ENCODE measurements at regions not wholly inside any gene's neighbourhood (a gene's known extent, or its start where the extent isn't known, plus 50 kb on each side); places are given as distances from the start of the nearest gene placed in this dataset.

- no peak overlapping the region for H2BK5ac ChIP-seq (ENCODE audit: low read depth, low read length, poor library complexity, severe bottlenecking)
- H4K91ac ChIP-seq (ENCODE audit: low read length), result no peak overlapping the region
- H3K23ac ChIP-seq (ENCODE audit: low read length in 2 of 2), result no peak overlapping the region
- no peaks in the 10 kb centered on the region for H3K4me1 ChIP-seq (ENCODE audit: control insufficient read depth, insufficient read depth, low read depth, low read length)
- H3K4me2 ChIP-seq (ENCODE audit: low read length, poor library complexity, severe bottlenecking), result no peak overlapping the region
- H2AFZ ChIP-seq (ENCODE audit: low read depth, low read length), result no peak overlapping the region
- no CpG with 5 or more reads among the region's 2 CpGs for WGBS
- H3K18ac ChIP-seq (ENCODE audit: low read depth in 1 of 2, low read length in 2 of 2), result no peak overlapping the region
- H3K36me3 ChIP-seq (ENCODE audit: control insufficient read depth in 1 of 2, insufficient read depth in 2 of 2, low read depth in 1 of 2, low read length in 2 of 2), result no peaks in the 10 kb centered on the region
- H2BK15ac ChIP-seq (ENCODE audit: low read depth, poor library complexity, severe bottlenecking), result no peak overlapping the region
- no peak overlapping the region for H3K4ac ChIP-seq (ENCODE audit: low read depth in 1 of 2, low read length in 2 of 2)
- no peak overlapping the region for H3K14ac ChIP-seq (ENCODE audit: low read length in 2 of 2)
- no peaks in the 10 kb centered on the region for H3K9me3 ChIP-seq (ENCODE audit: control insufficient read depth, low read length)
- no peak overlapping the region for H2BK12ac ChIP-seq (ENCODE audit: low read length in 2 of 2)
- no peak for DNase-seq
- H2AK5ac ChIP-seq (ENCODE audit: low read length, severe bottlenecking), result no peak overlapping the region
- no peak overlapping the region for H4K8ac ChIP-seq (ENCODE audit: low read length)
- H3K9ac ChIP-seq (ENCODE audit: low read length), result no peak overlapping the region
- no peaks in the 10 kb centered on the region for H3K79me1 ChIP-seq (replicated peaks; ENCODE audit: low read length, poor library complexity, severe bottlenecking)
- H3K4me3 ChIP-seq (ENCODE audit: insufficient read depth in 1 of 2, low read depth in 1 of 2, low read length in 2 of 2), result no peak overlapping the region
- H3K27ac ChIP-seq (ENCODE audit: low read length, poor library complexity, severe bottlenecking), result no peak overlapping the region
- no peak overlapping the region for H2BK120ac ChIP-seq (ENCODE audit: low read depth, low read length)
- H3K27me3 ChIP-seq (ENCODE audit: control insufficient read depth in 1 of 2, insufficient read depth in 1 of 2, low read length in 2 of 2), result peaks cover 47 to 84% of the 10 kb centered on the region in 2 experiments
Measured at GRCh38 chr12:109652977-109653264, 60.7 kb upstream of the FAM222A start.

DNA sequence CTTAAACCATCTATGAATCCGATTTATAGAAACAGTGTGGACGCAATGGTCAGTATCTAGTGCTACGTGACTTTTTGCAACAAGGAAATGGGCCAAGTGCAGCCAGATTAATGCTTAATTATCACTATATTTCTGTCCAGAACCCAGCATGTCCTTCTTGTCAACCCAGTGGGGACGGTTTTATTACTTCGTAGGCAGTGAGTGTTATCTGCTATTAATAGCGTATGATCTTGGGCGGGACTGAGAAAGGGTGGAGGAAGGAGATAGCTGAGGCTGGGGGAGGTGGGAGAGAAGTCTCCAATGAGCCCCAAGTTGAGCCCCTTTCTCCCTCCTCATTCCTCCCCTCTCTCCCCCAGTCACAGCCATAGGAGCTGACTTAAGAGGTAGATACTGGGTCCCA, 59.7 kb upstream of the FAM222A start:
- Histone ChIP-seq H3K79me1 (replicated peaks; ENCODE audit: low read length, poor library complexity, severe bottlenecking) (no peaks in the 10 kb centered on the region), H2BK15ac (ENCODE audit: low read depth, poor library complexity, severe bottlenecking) (no peak overlapping the region), H2AFZ (ENCODE audit: low read depth, low read length) (no peak overlapping the region), H3K9me3 (ENCODE audit: control insufficient read depth, low read length) (no peaks in the 10 kb centered on the region), H3K4ac (ENCODE audit: low read depth in 1 of 2, low read length in 2 of 2) (no peak overlapping the region), H2BK5ac (ENCODE audit: low read depth, low read length, poor library complexity, severe bottlenecking) (no peak overlapping the region), H3K4me3 (ENCODE audit: insufficient read depth in 1 of 2, low read depth in 1 of 2, low read length in 2 of 2) (no peak overlapping the region), H4K91ac (ENCODE audit: low read length) (no peak overlapping the region), H2BK120ac (ENCODE audit: low read depth, low read length) (no peak overlapping the region), H3K27me3 (ENCODE audit: control insufficient read depth in 1 of 2, insufficient read depth in 1 of 2, low read length in 2 of 2) (peaks cover 39 to 84% of the 10 kb centered on the region in 2 experiments), H3K4me2 (ENCODE audit: low read length, poor library complexity, severe bottlenecking) (no peak overlapping the region), H3K9ac (ENCODE audit: low read length) (no peak overlapping the region), H3K23ac (ENCODE audit: low read length in 2 of 2) (no peak overlapping the region), H3K18ac (ENCODE audit: low read depth in 1 of 2, low read length in 2 of 2) (no peak overlapping the region), H3K4me1 (ENCODE audit: control insufficient read depth, insufficient read depth, low read depth, low read length) (no peaks in the 10 kb centered on the region), H2AK5ac (ENCODE audit: low read length, severe bottlenecking) (no peak overlapping the region), H3K27ac (ENCODE audit: low read length, poor library complexity, severe bottlenecking) (no peak overlapping the region), H3K36me3 (ENCODE audit: control insufficient read depth in 1 of 2, insufficient read depth in 2 of 2, low read depth in 1 of 2, low read length in 2 of 2) (no peaks in the 10 kb centered on the region), H4K8ac (ENCODE audit: low read length) (no peak overlapping the region), H2BK12ac (ENCODE audit: low read length in 2 of 2) (no peak overlapping the region), H3K14ac (ENCODE audit: low read length in 2 of 2) (no peak overlapping the region)
- 94% methylated on average over 3 of the region's 7 CpGs for WGBS
- no peak for DNase-seq

DNA sequence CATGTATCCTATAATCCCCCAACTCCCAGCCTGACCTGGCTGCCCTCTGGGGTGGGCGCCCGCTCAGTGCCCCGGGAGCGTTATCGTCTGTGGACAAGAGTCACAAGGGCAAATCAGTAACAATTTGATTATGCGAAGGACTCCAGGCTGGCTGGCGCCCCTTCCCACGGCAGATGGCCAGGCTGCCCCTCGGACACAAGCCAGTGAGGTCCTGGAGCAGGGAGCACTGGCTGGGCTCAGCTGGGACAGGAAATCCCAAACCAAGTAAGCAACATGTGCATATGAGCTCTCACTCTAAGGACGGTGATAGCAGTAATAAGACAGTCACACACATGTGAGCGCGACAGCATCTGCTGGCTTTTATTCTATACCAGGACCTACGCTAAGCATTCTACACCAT, 59.3 kb upstream of the FAM222A start:
- Histone ChIP-seq H2BK120ac (ENCODE audit: low read depth, low read length) (no peak overlapping the region), H2BK12ac (ENCODE audit: low read length in 2 of 2) (no peak overlapping the region)
- 90% methylated on average over 13 of the region's 13 CpGs for WGBS

GRCh38 chr12:109655578-109655977, 58.0 kb upstream of the FAM222A start:
- no peak overlapping the region for H3K4ac ChIP-seq (ENCODE audit: low read depth in 1 of 2, low read length in 2 of 2)
- peaks cover 39 to 77% of the 10 kb centered on the region in 2 experiments for H3K27me3 ChIP-seq (ENCODE audit: control insufficient read depth in 1 of 2, insufficient read depth in 1 of 2, low read length in 2 of 2)
- no peak overlapping the region for H2BK5ac ChIP-seq (ENCODE audit: low read depth, low read length, poor library complexity, severe bottlenecking)
- no peak overlapping the region for H2BK12ac ChIP-seq (ENCODE audit: low read length in 2 of 2)
- H3K4me1 ChIP-seq (ENCODE audit: control insufficient read depth, insufficient read depth, low read depth, low read length), result no peaks in the 10 kb centered on the region
- H4K91ac ChIP-seq (ENCODE audit: low read length), result no peak overlapping the region
- H3K9ac ChIP-seq (ENCODE audit: low read length), result no peak overlapping the region
- H3K4me3 ChIP-seq (ENCODE audit: insufficient read depth in 1 of 2, low read depth in 1 of 2, low read length in 2 of 2), result no peak overlapping the region
- no peak overlapping the region for H2AK5ac ChIP-seq (ENCODE audit: low read length, severe bottlenecking)
- H2BK15ac ChIP-seq (ENCODE audit: low read depth, poor library complexity, severe bottlenecking), result no peak overlapping the region
- H2BK120ac ChIP-seq (ENCODE audit: low read depth, low read length), result no peak overlapping the region
- H4K8ac ChIP-seq (ENCODE audit: low read length), result no peak overlapping the region
- no peak overlapping the region for H3K27ac ChIP-seq (ENCODE audit: low read length, poor library complexity, severe bottlenecking)
- H3K4me2 ChIP-seq (ENCODE audit: low read length, poor library complexity, severe bottlenecking), result no peak overlapping the region
- no peaks in the 10 kb centered on the region for H3K79me1 ChIP-seq (replicated peaks; ENCODE audit: low read length, poor library complexity, severe bottlenecking)
- no peak overlapping the region for H3K18ac ChIP-seq (ENCODE audit: low read depth in 1 of 2, low read length in 2 of 2)
- H3K14ac ChIP-seq (ENCODE audit: low read length in 2 of 2), result no peak overlapping the region
- H3K23ac ChIP-seq (ENCODE audit: low read length in 2 of 2), result peak overlapping the region in 1 of 2 experiments; percentile 9
- H3K9me3 ChIP-seq (ENCODE audit: control insufficient read depth, low read length), result peaks cover 3% of the 10 kb centered on the region
- 88% methylated on average over 2 of the region's 2 CpGs for WGBS
- no peak for DNase-seq
- H2AFZ ChIP-seq (ENCODE audit: low read depth, low read length), result no peak overlapping the region
- H3K36me3 ChIP-seq (ENCODE audit: control insufficient read depth in 1 of 2, insufficient read depth in 2 of 2, low read depth in 1 of 2, low read length in 2 of 2), result no peaks in the 10 kb centered on the region

More for the DNA sequence above, 59.3 kb upstream of the FAM222A start:
- no peaks in the 10 kb centered on the region for H3K36me3 ChIP-seq (ENCODE audit: control insufficient read depth in 1 of 2, insufficient read depth in 2 of 2, low read depth in 1 of 2, low read length in 2 of 2)
- H3K14ac ChIP-seq (ENCODE audit: low read length in 2 of 2), result no peak overlapping the region
- no peak overlapping the region for H3K23ac ChIP-seq (ENCODE audit: low read length in 2 of 2)
- H4K8ac ChIP-seq (ENCODE audit: low read length), result no peak overlapping the region
- no peak overlapping the region for H2BK5ac ChIP-seq (ENCODE audit: low read depth, low read length, poor library complexity, severe bottlenecking)
- H3K4me2 ChIP-seq (ENCODE audit: low read length, poor library complexity, severe bottlenecking), result no peak overlapping the region
- no peak overlapping the region for H3K18ac ChIP-seq (ENCODE audit: low read depth in 1 of 2, low read length in 2 of 2)
- no peak overlapping the region for H3K9ac ChIP-seq (ENCODE audit: low read length)
- no peaks in the 10 kb centered on the region for H3K9me3 ChIP-seq (ENCODE audit: control insufficient read depth, low read length)
- H3K27ac ChIP-seq (ENCODE audit: low read length, poor library complexity, severe bottlenecking), result no peak overlapping the region
- peaks cover 39 to 88% of the 10 kb centered on the region in 2 experiments for H3K27me3 ChIP-seq (ENCODE audit: control insufficient read depth in 1 of 2, insufficient read depth in 1 of 2, low read length in 2 of 2)
- H3K4me1 ChIP-seq (ENCODE audit: control insufficient read depth, insufficient read depth, low read depth, low read length), result no peaks in the 10 kb centered on the region
- H2AK5ac ChIP-seq (ENCODE audit: low read length, severe bottlenecking), result no peak overlapping the region
- DNase-seq, result no peak
- H2AFZ ChIP-seq (ENCODE audit: low read depth, low read length), result no peak overlapping the region
- no peaks in the 10 kb centered on the region for H3K79me1 ChIP-seq (replicated peaks; ENCODE audit: low read length, poor library complexity, severe bottlenecking)
- H3K4me3 ChIP-seq (ENCODE audit: insufficient read depth in 1 of 2, low read depth in 1 of 2, low read length in 2 of 2), result no peak overlapping the region
- H3K4ac ChIP-seq (ENCODE audit: low read depth in 1 of 2, low read length in 2 of 2), result no peak overlapping the region
- H4K91ac ChIP-seq (ENCODE audit: low read length), result no peak overlapping the region
- no peak overlapping the region for H2BK15ac ChIP-seq (ENCODE audit: low read depth, poor library complexity, severe bottlenecking)

All from mesenchymal stem cell (in vitro differentiated cells and primary cell).